Suprapubic skin (tissue), 4 donors: ENCODE measurements at regions not wholly inside any gene's neighbourhood (a gene's known extent, or its start where the extent isn't known, plus 50 kb on each side); places are given as distances from the start of the nearest gene placed in this dataset.
"Not testable (repeated sequence)": the region's sequence is repeated elsewhere in the genome, so short reads cannot be mapped to it uniquely, and the experiment has no call there.

Source experiments
- DNase-seq, 2 donors: peaks; one replicate each; pipeline ENCODE4 v3.0.0-alpha.2; 2019; ENCODE audit warnings: low spot score in 2 of 2
- H3K27ac ChIP-seq: fragments of 200-600 bp; sonication (generic); one replicate; pipeline ENCODE4 v1.5.1; 2019
- H3K27me3 ChIP-seq: fragments of 200-600 bp; sonication (generic); one replicate; pipeline ENCODE4 v1.5.1; 2019
- H3K36me3 ChIP-seq: fragments of 200-600 bp; sonication (generic); one replicate; pipeline ENCODE4 v1.5.1; 2019
- H3K4me1 ChIP-seq: fragments of 200-600 bp; sonication (generic); one replicate; pipeline ENCODE4 v1.5.1; 2019
- H3K4me3 ChIP-seq: fragments of 200-600 bp; sonication (generic); one replicate; pipeline ENCODE4 v1.5.1; 2019; ENCODE audit warnings: mild to moderate bottlenecking
- H3K9me3 ChIP-seq: fragments of 200-600 bp; sonication (generic); one replicate; pipeline ENCODE4 v1.5.1; 2019
- WGBS: methylation state at CpG from one replicate; pipeline ENCODE4 v1.1.5; 2018; 5-methylcytosine and 5-hydroxymethylcytosine counted together

DNA sequence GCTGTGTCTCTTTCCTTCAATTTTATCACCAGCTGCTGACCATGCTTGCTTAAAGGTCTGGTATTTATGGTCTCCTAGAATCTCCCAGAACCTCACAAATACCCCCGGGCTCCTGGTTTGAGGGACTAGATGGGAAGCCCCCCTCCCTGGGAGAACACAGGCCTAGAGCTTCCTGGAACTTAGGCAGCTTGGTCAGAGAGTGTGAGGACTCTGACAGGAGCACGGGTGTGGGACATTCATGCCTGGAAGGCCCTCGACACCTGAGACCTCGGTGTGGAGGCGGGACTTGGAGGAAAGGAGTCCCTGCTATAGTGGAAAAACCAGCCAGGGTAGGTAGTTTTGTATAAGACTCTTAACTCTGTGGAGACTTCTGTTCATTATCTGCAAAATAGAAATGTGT is 211.5 kb upstream of the PLGLB2 start:
- H3K9me3 ChIP-seq, H3K36me3 ChIP-seq, H3K27me3 ChIP-seq, H3K27ac ChIP-seq, DNase-seq, H3K4me1 ChIP-seq, H3K4me3 ChIP-seq: not testable (repeated sequence)
- no CpG with 5 or more reads among the region's 5 CpGs for WGBS

DNA sequence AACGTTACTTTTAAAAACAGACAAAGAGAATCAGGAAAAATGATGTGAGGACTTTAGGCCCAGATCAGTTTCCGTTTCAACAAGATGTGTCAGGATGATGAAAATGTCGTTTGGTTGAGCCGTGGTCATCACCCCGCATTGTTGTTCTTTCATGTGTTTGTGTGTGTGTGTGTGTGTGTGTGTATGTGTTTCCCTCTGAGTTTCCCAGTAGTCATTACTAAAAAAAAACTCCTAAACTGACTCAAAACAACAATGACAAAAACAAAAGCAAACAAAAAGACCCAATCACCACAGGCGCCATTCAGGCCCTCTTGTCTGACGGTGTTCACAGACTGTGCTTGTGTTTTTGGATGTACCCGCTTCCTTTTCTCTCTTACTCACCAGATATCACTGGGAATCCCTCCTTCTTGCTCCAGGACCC is 210.6 kb upstream of the PLGLB2 start:
- H3K4me1 ChIP-seq, H3K4me3 ChIP-seq, H3K9me3 ChIP-seq, H3K27ac ChIP-seq, H3K27me3 ChIP-seq, H3K36me3 ChIP-seq, DNase-seq: not testable (repeated sequence)
- 94% methylated on average over 3 of the region's 8 CpGs for WGBS

DNA sequence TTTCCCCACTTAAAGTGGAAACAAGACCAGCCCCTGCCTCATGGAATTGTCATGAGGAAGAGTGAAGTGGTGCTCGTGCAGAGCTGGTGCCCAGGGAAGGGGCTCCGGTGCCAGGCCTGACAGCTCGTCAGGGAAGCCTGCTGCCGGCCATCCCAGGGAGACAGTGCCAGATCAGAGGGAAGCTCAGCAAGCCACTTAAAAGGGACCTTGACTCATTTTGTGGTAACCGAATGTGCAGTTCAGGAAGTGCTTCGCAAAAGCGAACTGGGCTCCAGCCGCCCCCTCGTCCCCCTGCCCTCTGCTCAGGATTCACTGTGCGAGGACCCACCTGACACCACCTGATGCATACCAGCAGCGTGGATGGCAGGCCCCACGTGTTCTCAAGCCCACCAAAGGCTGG is 209.6 kb upstream of the PLGLB2 start:
- not testable (repeated sequence) for H3K36me3 ChIP-seq, H3K4me1 ChIP-seq, DNase-seq, H3K27ac ChIP-seq, H3K9me3 ChIP-seq, H3K4me3 ChIP-seq, H3K27me3 ChIP-seq
- no CpG with 5 or more reads among the region's 12 CpGs for WGBS

DNA sequence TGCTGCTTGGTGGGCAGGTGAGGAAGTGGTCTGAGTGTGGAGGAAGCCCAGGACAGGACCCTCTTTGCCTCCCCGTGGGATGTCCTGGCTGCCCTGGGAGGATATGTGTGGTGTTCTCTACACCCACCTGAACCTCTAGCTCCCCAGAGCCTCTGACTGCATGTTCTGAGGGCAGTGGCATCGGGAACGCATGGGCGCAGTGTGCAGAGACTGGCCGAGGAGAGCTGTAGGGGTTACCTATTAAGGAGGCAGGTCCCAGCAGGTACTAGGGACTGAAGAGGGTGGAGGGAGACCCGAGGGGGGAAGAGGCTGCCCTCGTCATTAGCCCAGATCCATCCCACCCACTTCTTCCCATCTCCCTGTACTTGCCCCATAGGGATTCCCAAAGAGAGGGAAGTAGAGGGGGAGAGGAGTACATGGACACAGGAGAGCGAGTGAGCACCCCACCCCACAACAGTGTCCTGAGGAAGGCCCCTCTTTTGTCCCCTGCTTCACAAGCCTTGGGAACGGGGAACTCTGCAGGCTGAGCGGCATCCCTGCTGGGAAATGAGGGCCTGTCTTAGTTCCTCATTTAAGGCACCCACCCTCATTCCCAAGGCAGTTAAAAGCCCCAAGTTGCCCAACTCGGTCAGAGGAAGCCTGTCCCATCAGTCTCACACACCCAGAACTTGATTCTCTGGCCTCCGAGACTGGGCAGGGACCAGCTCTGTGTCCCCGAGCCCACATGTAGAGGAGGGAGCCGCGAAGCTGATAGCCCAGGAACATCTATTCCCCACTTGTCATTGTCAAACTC is 208.5 kb upstream of the PLGLB2 start:
- not testable (repeated sequence) for H3K4me3 ChIP-seq, H3K36me3 ChIP-seq, H3K27ac ChIP-seq, H3K27me3 ChIP-seq, H3K4me1 ChIP-seq, DNase-seq, H3K9me3 ChIP-seq
- WGBS, result 80% methylated on average over 10 of the region's 15 CpGs

DNA sequence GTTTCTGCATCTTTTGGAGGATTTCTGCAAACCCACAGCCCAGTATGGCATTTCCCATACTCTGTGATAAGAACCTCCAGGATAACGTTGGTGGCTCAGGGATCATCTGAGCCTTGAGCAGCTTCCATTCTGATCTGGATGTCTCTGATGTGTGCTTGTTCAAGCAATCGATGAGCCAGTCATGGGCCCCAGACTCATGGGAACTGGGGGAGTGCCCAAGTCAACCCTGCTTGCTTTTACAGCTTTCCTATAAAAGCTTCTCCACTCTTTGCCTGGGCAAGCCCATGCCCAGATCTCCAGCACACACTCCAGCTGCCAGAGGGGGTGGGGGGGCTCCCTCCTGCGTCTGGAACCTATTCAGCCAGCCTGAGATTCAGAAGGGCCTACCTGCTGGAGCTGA is 207.6 kb upstream of the PLGLB2 start:
- not testable (repeated sequence) for H3K36me3 ChIP-seq, H3K4me3 ChIP-seq
- WGBS, result no CpG with 5 or more reads among the region's 3 CpGs

DNA sequence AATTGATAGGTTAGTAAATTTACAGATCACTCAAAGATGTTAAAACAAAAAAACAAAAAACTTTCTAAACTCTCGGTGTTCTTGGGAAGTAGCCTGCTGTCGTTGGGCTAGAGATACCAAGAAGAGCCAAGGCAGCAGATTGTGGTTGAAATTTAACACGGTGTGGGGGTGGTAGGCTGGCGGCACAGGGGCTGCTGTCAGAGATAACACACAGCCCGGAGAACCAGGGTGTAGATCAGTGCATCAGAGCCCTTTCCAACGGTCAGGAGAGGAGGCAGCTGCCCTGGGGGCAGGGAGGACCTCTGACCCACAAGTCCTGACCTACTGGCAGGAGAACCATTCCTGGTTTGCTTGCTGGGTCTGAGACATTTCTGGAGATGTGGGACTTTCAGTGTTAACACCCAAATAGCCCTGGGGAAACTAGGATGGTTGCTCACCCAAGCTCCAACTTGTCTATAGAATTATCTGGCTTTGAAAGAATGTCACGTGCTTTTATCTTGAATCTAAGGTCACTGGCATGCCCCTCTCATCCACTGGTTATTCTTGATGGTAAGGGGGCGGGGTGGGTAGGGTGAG is 205.2 kb upstream of the PLGLB2 start:
- not testable (repeated sequence) for H3K27ac ChIP-seq, H3K4me1 ChIP-seq, H3K27me3 ChIP-seq, H3K9me3 ChIP-seq, H3K4me3 ChIP-seq, H3K36me3 ChIP-seq, DNase-seq
- WGBS, result 34% methylated on average over 6 of the region's 8 CpGs

More for the DNA sequence above, 207.6 kb upstream of the PLGLB2 start:
- not testable (repeated sequence) for H3K4me1 ChIP-seq, H3K27me3 ChIP-seq, H3K9me3 ChIP-seq, DNase-seq, H3K27ac ChIP-seq

DNA sequence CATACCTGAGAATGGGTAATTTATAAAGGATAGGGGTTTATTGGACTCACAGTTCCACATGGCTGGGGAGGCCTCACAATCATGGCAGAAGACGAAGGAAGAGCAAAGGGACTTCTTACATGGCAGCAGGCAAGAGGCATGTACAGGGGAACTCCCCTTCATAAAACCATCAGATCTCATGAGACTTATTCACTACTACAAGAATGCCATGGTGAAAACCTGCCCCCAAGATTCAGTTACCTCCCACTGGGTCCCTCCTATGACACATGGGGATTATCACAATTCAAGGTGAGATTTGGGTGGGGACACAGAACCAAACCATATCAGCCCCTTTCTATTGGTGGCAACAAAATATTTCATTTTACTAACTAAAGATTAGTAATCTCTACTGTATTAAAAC is 204.1 kb upstream of the PLGLB2 start:
- H3K27ac ChIP-seq, DNase-seq, H3K27me3 ChIP-seq, H3K4me3 ChIP-seq, H3K4me1 ChIP-seq, H3K9me3 ChIP-seq, H3K36me3 ChIP-seq: not testable (repeated sequence)
- no CpG with 5 or more reads among the region's 1 CpG for WGBS

DNA sequence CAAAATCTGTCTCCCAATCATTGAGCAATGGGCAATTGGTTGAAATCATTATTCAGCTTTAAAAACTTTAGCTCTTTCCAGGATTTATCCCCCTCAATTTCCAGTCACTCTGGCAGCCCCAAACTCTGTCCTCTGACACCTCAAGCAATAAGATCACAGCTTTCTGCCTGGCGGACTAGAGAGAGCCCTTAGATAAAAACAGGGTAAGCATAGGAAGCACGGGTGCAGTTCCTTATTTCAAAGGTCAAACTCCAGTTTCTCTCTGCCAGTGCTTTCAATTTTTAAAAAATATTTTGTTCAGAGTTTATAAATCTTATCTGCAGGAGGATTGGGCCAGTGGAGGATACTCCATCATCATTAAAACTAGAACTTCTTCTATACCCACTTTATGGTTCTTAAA is 200.8 kb upstream of the PLGLB2 start:
- not testable (repeated sequence) for DNase-seq, H3K4me3 ChIP-seq, H3K27ac ChIP-seq, H3K36me3 ChIP-seq, H3K9me3 ChIP-seq, H3K4me1 ChIP-seq, H3K27me3 ChIP-seq
- WGBS, result 76% methylated on average over 2 of the region's 2 CpGs

DNA sequence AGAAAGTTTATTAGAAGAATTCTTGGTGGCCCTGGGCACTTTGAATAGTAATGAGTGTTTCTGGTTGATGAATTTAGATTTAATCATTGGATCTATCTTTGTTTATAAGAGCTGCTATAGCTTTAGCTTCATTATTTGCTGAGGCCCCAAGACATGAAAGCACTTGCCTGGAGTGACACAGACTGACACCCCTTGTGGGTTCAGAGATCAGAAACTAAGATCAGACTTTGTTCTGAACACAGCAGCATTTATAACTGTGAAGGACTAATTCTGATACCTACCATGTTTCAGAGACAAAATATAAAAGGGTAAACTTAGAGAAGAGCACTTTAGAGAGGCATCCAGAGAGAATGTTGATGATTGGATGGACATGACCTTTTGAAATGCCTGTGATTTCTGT is 199.9 kb upstream of the PLGLB2 start:
- not testable (repeated sequence) for H3K9me3 ChIP-seq, H3K36me3 ChIP-seq, DNase-seq, H3K4me1 ChIP-seq, H3K27ac ChIP-seq, H3K27me3 ChIP-seq, H3K4me3 ChIP-seq

DNA sequence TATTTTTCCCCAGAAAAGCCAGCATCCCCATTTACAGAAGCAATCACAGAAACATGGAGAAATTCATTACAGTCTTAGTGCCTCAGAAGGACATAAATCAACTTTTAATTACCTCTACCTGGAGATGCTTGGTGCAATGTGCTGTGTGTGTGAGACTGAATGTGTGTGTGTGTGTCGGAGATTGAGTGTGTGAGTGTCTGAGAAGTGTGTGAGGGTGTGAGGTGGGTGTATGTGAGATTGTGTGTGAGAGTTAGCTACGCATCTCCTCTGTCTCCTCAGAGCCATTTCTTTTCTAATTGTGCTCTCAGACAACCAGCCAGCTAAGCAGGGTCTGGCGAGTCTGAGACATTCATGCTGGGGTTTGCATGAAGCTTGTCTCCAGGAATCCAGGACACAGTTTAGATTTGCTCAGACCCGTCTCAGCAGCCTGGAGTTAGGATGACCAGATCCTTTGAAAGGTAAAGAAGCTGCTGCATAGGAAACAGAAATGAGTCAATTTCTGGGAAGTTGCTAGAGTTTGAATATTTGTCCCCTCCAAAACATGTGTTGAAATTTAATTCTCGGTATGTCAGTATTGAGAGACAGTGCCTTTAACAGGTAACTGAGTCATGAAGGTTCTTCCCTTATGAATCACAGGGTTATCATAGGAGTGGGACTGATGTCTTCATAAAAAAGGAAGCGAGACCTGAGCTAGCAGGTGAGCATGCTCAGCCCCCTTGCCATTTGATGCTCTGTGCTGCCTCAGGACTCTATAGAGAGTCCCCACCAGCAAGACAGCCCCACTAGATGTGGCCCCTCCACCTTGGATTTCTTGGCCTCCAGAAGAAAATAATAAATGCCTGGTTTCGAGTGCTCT is 199.0 kb upstream of the PLGLB2 start:
- not testable (repeated sequence) for H3K4me1 ChIP-seq, H3K27me3 ChIP-seq, H3K9me3 ChIP-seq, H3K36me3 ChIP-seq, DNase-seq, H3K27ac ChIP-seq, H3K4me3 ChIP-seq
- 100% methylated on average over 1 of the region's 7 CpGs for WGBS

DNA sequence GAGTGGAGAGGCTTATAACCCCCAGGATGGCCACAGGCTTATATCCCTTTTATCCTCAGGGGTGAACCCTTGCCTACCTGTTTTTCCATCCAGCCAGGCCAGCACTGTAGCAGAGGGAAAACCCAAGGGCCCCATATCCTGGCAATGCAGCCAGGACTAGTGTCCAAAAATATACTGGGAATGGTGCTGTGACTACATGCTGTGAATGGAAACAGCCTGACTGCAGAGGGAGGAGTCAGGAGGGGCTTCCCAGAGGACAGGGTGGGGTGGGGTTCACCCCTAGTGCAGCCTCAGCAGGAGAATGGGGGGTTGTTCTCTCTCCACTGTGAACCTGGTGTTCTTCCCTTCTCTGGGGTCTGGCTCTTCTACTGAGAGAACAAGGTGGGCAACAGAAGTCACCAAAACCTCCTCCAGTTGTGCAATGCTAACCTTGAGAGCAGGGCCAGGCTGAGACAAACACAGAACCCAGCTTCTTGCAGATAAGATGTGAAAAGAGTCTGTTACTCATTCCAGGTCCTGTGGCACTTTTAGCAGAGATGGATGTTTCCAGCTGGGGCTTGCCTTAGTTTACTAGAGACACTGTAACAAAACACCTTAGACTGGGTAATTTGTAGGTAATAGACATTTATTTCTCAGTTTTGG is 198.2 kb upstream of the PLGLB2 start:
- H3K36me3 ChIP-seq, H3K4me3 ChIP-seq, H3K27ac ChIP-seq, H3K4me1 ChIP-seq, H3K27me3 ChIP-seq, H3K9me3 ChIP-seq, DNase-seq: not testable (repeated sequence)

DNA sequence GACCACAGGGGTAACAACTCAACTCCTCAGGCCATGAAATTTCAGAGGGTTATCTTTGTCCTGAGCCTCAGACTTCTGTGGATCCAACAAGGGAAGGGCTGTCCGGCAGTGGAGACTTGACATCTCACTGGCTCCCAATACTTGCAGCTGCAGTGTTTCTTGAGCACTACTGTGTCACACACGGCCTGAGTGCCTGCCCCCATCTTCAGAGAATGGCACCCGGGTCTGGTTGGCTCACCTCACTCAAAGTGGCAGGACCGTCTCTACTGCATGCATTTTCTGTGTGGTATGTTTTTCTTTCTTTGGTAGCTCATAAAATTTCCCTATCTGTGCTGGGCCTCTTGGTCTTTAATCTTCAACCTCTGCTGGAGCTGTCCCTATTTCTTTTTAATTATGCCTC is 193.2 kb upstream of the PLGLB2 start:
- WGBS, result no CpG with 5 or more reads among the region's 4 CpGs
- H3K4me3 ChIP-seq, H3K27me3 ChIP-seq, H3K27ac ChIP-seq, H3K9me3 ChIP-seq, H3K36me3 ChIP-seq, DNase-seq, H3K4me1 ChIP-seq: not testable (repeated sequence)

DNA sequence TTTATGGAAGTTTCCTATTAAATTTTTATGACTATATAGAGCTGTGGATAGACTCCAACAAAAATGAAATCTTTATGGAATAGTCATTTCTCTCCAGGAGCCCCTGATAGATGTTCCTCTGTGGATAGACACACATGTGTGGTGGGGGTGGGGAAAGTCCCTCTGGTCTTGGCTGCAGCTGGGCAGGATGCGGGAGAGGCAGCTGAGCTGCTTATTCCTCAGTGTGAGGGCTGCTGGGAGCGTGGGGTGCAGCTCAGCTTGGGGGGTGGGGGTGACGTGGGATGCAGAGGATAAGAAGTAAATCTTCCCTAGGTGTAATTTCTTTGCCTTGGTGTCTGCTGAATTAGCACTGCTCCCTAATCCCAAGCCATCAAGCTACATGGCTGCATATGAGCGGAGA is 192.8 kb upstream of the PLGLB2 start:
- not testable (repeated sequence) for DNase-seq, H3K9me3 ChIP-seq, H3K4me3 ChIP-seq, H3K4me1 ChIP-seq, H3K36me3 ChIP-seq, H3K27me3 ChIP-seq, H3K27ac ChIP-seq
- no CpG with 5 or more reads among the region's 4 CpGs for whole genome bisulfite sequencing

DNA sequence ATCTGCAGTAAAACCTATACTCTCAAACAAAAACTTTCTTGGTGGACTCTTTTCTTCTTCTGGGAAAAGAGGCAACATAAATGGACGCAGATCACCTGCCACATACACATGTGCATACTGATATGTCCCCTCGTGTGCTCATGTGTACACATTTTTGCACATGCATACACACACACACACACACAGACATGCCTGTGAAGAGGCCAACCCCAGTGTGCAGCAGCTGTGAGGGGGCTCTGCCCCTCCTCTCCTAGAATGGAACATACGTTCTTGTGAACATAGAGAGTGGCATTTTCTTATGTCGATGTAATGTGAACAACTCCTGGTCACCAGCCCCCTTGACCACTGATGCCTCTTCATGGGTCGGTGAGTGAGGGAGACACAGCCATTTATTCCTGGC is 188.9 kb upstream of the PLGLB2 start:
- not testable (repeated sequence) for H3K27me3 ChIP-seq, DNase-seq, H3K4me3 ChIP-seq, H3K4me1 ChIP-seq, H3K27ac ChIP-seq, H3K36me3 ChIP-seq, H3K9me3 ChIP-seq
- 33% methylated on average over 1 of the region's 5 CpGs for WGBS
